WTC11 (cell line): ENCODE measurements at regions not wholly inside any gene's neighbourhood (a gene's known extent, or its start where the extent isn't known, plus 50 kb on each side); places are given as distances from the start of the nearest gene placed in this dataset.

Experiments used
- ATAC-seq: fragments of 200-7000 bp; cut with Tn5 transposase; 2 replicates; pipeline ENCODE4 v1.10.0; 2021; ENCODE audit warnings: mild to moderate bottlenecking, moderate library complexity
- CTCF ChIA-PET: fragments of 300-600 bp; sonication (Branson Sonifier 250); formaldehyde crosslinking; loops from one replicate; lab custom pipeline; 2021; ENCODE audit warnings: antibody characterized with exemption; lab: Charles Lee
- POLR2A ChIA-PET: fragments of 350-600 bp; sonication (Branson Sonifier 250); formaldehyde crosslinking; loops from one replicate; lab custom pipeline; 2021; ENCODE audit warnings: antibody characterized with exemption; lab: Charles Lee
- DNase-seq: peaks from one replicate; pipeline ENCODE4 v3.0.0; 2021; ENCODE audit warnings: low spot score
- H3K27ac Mint-ChIP-seq: 2 replicates; pipeline ENCODE4 v1.8.0; 2021; ENCODE audit warnings: mixed read lengths
- H3K27me3 Mint-ChIP-seq: 2 replicates; pipeline ENCODE4 v1.8.0; 2021; ENCODE audit warnings: low read depth, mild to moderate bottlenecking, moderate library complexity, mixed read lengths
- H3K36me3 Mint-ChIP-seq: 2 replicates; pipeline ENCODE4 v1.8.0; 2021; ENCODE audit warnings: mixed read lengths
- H3K4me1 Mint-ChIP-seq: 2 replicates; pipeline ENCODE4 v1.8.0; 2022; ENCODE audit warnings: mixed read lengths
- H3K4me3 Mint-ChIP-seq: 2 replicates; pipeline ENCODE4 v1.8.0; 2021; ENCODE audit warnings: mild to moderate bottlenecking, moderate library complexity, mixed read lengths
- H3K9me3 Mint-ChIP-seq: 2 replicates; pipeline ENCODE4 v1.8.0; 2021; ENCODE audit warnings: mixed read lengths
- ARID4B ChIP-seq: sonication (generic); formaldehyde crosslinking; IDR thresholded peaks from 2 replicates; pipeline ENCODE4 v1.8.0; 2023; ENCODE audit warnings: missing genetic modification reagents, mild to moderate bottlenecking, borderline replicate concordance
- CREM ChIP-seq: sonication (generic); formaldehyde crosslinking; IDR thresholded peaks from 2 replicates; pipeline ENCODE4 v1.8.1; 2022; ENCODE audit warnings: mild to moderate bottlenecking, missing genetic modification reagents, moderate library complexity
- EMX1 ChIP-seq: fragments of 250-450 bp; sonication (Bioruptor Pico); IDR thresholded peaks from 2 replicates; pipeline ENCODE4 v1.8.0; 2021; ENCODE audit warnings: mild to moderate bottlenecking
- FOXK1 ChIP-seq: sonication (generic); formaldehyde crosslinking; IDR thresholded peaks from 2 replicates; pipeline ENCODE4 v1.8.0; 2022; ENCODE audit warnings: mild to moderate bottlenecking, moderate library complexity, missing genetic modification reagents
- GTF2I ChIP-seq: fragments of 250-450 bp; sonication (Bioruptor Pico); conservative IDR thresholded peaks from 2 replicates; pipeline ENCODE4 v1.4.0; 2021; ENCODE audit warnings: mild to moderate bottlenecking
- HMGXB4 ChIP-seq: sonication (generic); formaldehyde crosslinking; IDR thresholded peaks from 2 replicates; pipeline ENCODE4 v1.8.1; 2023; ENCODE audit warnings: mild to moderate bottlenecking, moderate library complexity, missing genetic modification reagents
- JAZF1 ChIP-seq: fragments of 250-450 bp; sonication (Bioruptor Pico); IDR thresholded peaks from 2 replicates; pipeline ENCODE4 v1.9.0; 2021; ENCODE audit warnings: moderate library complexity, mild to moderate bottlenecking, inconsistent platforms
- JUN ChIP-seq: sonication (generic); formaldehyde crosslinking; IDR thresholded peaks from 2 replicates; pipeline ENCODE4 v1.8.0; 2023; ENCODE audit warnings: mild to moderate bottlenecking, missing genetic modification reagents
- NR3C1 ChIP-seq: sonication (generic); formaldehyde crosslinking; conservative IDR thresholded peaks from 2 replicates; pipeline ENCODE4 v1.8.1; 2023; ENCODE audit warnings: low read depth, mild to moderate bottlenecking, missing genetic modification reagents
- SOX15 ChIP-seq: fragments of 250-450 bp; sonication (Bioruptor Pico); IDR thresholded peaks from 2 replicates; pipeline ENCODE4 v1.9.0; 2021; ENCODE audit warnings: mild to moderate bottlenecking
- ZBTB21 ChIP-seq: sonication (generic); formaldehyde crosslinking; IDR thresholded peaks from 2 replicates; pipeline ENCODE4 v1.8.1; 2023; ENCODE audit warnings: mild to moderate bottlenecking, missing genetic modification reagents, borderline replicate concordance
- ZMAT4 ChIP-seq: fragments of 250-450 bp; sonication (Bioruptor Pico); IDR thresholded peaks from 2 replicates; pipeline ENCODE4 v1.9.0; 2021; ENCODE audit warnings: mild to moderate bottlenecking
- ZNF138 ChIP-seq: sonication (generic); formaldehyde crosslinking; conservative IDR thresholded peaks from 2 replicates; pipeline ENCODE4 v1.8.1; 2022; ENCODE audit warnings: mild to moderate bottlenecking, moderate library complexity, missing genetic modification reagents
- ZNF396 ChIP-seq: fragments of 250-450 bp; sonication (Bioruptor Pico); IDR thresholded peaks from 2 replicates; pipeline ENCODE4 v1.8.0; 2021; ENCODE audit warnings: mild to moderate bottlenecking, moderate library complexity, borderline replicate concordance
- TF ChIP-seq, protein P1 (sequence below): sonication (generic); formaldehyde crosslinking; IDR thresholded peaks from 2 replicates; pipeline ENCODE4 v1.8.0; 2023; ENCODE audit warnings: missing genetic modification reagents
- TF ChIP-seq, protein P2 (sequence below): sonication (generic); formaldehyde crosslinking; conservative IDR thresholded peaks from 2 replicates; pipeline ENCODE4 v1.8.1; 2022; ENCODE audit warnings: mild to moderate bottlenecking, missing genetic modification reagents
- TF ChIP-seq, protein P3 (sequence below): sonication (generic); formaldehyde crosslinking; IDR thresholded peaks from 2 replicates; pipeline ENCODE4 v1.8.1; 2023; ENCODE audit warnings: mild to moderate bottlenecking, missing genetic modification reagents, borderline replicate concordance
- TF ChIP-seq, protein P4 (sequence below): fragments of 250-450 bp; sonication (Bioruptor Pico); IDR thresholded peaks from 2 replicates; pipeline ENCODE4 v1.9.0; 2021; ENCODE audit warnings: mild to moderate bottlenecking

DNA sequence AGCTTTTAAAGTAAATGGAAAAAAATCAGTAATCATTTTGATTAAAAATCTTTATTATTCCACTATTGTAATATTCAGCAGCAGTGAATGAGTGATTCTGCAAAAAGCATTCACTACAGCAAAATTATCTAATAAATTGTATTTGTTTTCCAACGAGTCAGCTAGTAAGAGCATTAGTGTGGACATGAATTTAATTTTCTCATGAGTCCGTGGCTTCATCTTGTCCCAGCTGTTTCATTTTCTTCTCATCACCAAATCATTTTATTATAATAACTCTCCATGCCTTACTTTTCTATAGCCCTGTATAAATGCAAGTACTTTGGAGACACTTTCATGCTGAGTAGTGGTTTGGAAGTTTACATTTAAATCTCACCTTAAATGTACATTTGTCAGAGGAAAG, 66.2 kb downstream of the FANCF start:
- H3K27ac Mint-ChIP-seq: no peak overlapping the region
- H3K36me3 Mint-ChIP-seq: no peaks in the 10 kb centered on the region
- ATAC-seq (no peak), DNase-seq (no peak)
- POLR2A ChIA-PET: no interaction called here
- no peak overlapping the region for H3K4me3 Mint-ChIP-seq
- no peaks in the 10 kb centered on the region for H3K27me3 Mint-ChIP-seq
- CTCF ChIA-PET: interaction anchor here (1.7 kb wide), 1 partner anchor 19 kb away, joined by 3 read pairs; no protein-coding TSS in a partner anchor
- TF ChIP-seq CREM (CRISPR knock-in tag) (no peak), FOXK1 (CRISPR knock-in tag) (no peak), ZNF138 (no peak), NR3C1 (CRISPR knock-in tag) (no peak), JAZF1 (no peak), HMGXB4 (CRISPR knock-in tag) (no peak)
- TF ChIP-seq, protein P1, sequence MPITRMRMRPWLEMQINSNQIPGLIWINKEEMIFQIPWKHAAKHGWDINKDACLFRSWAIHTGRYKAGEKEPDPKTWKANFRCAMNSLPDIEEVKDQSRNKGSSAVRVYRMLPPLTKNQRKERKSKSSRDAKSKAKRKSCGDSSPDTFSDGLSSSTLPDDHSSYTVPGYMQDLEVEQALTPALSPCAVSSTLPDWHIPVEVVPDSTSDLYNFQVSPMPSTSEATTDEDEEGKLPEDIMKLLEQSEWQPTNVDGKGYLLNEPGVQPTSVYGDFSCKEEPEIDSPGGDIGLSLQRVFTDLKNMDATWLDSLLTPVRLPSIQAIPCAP (CRISPR knock-in tag): no peak
- TF ChIP-seq, protein P2, sequence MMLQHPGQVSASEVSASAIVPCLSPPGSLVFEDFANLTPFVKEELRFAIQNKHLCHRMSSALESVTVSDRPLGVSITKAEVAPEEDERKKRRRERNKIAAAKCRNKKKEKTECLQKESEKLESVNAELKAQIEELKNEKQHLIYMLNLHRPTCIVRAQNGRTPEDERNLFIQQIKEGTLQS: no peak
- peaks cover 21% of the 10 kb centered on the region; the same call in 1 of the 2 replicates for H3K9me3 Mint-ChIP-seq
- H3K4me1 Mint-ChIP-seq: no peaks in the 10 kb centered on the region

DNA sequence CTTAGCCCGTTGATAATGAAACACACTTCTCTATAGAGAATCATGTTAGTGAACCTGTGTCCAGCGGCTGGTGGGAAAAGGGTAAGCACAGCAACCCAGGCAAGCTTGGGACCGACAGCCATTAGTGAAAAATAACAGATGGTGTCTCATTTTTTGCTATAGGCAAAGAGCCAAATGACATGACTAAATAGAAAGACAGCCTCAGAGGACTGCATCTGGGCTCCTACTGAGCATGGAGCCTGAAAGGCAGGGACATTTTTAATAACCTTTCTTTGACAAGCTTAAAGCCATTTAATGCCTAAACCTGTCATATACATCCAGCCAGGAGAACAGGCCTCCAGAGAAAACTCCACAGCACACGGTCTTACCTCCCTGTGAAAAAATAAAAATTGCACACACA, 67.0 kb downstream of the FANCF start:
- Mint-ChIP-seq H3K27ac (no peak overlapping the region), H3K4me3 (no peak overlapping the region), H3K9me3 (peaks cover 15% of the 10 kb centered on the region; the same call in 1 of the 2 replicates), H3K36me3 (no peaks in the 10 kb centered on the region), H3K27me3 (no peaks in the 10 kb centered on the region), H3K4me1 (no peaks in the 10 kb centered on the region)
- ATAC-seq (no peak), DNase-seq (no peak)
- POLR2A ChIA-PET: no interaction called here
- no peak for TF ChIP-seq EMX1 (CRISPR knock-in tag)
- CTCF ChIA-PET: interaction anchor here (1.5 to 1.7 kb wide), 2 partner anchors 18 to 30 kb away, joined by 3 read pairs; no protein-coding TSS in a partner anchor

DNA sequence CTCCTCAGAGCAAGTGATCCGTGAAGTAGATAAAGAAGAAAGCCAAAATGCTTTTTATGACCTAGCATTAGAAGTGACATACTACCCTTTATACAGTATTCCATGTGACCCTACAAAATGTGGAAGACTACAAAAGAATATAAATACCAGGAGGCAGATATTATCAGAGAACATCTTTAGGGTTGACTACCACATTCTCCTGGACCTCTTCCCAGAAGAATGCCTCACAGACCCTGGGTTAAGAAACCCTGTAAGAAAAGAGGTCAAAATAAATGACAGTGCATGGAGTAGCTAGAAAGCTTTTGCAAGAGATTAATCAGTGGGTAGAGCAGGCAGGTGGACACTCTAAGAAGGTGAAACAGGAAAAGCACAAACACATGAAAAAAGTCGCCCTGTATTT, 69.2 kb downstream of the FANCF start:
- Mint-ChIP-seq H3K27ac (no peak overlapping the region), H3K27me3 (no peaks in the 10 kb centered on the region), H3K4me3 (no peak overlapping the region), H3K4me1 (no peaks in the 10 kb centered on the region), H3K9me3 (0 out of 2 replicates have a peak, but pooled peaks cover 5% of the 10 kb centered on the region), H3K36me3 (no peaks in the 10 kb centered on the region)
- ChIA-PET CTCF (interaction anchor here (1.3 kb wide), 1 partner anchor 17 kb away, joined by 5 read pairs; no protein-coding TSS in a partner anchor), POLR2A (no interaction called here)
- DNase-seq (no peak), ATAC-seq (no peak)
- TF ChIP-seq ZNF396 (CRISPR knock-in tag) (no peak), ZBTB21 (CRISPR knock-in tag) (no peak), GTF2I (CRISPR knock-in tag) (no peak), ARID4B (CRISPR knock-in tag) (no peak), ZMAT4 (CRISPR knock-in tag) (no peak), JUN (CRISPR knock-in tag) (no peak), SOX15 (no peak)
- TF ChIP-seq, protein P3, sequence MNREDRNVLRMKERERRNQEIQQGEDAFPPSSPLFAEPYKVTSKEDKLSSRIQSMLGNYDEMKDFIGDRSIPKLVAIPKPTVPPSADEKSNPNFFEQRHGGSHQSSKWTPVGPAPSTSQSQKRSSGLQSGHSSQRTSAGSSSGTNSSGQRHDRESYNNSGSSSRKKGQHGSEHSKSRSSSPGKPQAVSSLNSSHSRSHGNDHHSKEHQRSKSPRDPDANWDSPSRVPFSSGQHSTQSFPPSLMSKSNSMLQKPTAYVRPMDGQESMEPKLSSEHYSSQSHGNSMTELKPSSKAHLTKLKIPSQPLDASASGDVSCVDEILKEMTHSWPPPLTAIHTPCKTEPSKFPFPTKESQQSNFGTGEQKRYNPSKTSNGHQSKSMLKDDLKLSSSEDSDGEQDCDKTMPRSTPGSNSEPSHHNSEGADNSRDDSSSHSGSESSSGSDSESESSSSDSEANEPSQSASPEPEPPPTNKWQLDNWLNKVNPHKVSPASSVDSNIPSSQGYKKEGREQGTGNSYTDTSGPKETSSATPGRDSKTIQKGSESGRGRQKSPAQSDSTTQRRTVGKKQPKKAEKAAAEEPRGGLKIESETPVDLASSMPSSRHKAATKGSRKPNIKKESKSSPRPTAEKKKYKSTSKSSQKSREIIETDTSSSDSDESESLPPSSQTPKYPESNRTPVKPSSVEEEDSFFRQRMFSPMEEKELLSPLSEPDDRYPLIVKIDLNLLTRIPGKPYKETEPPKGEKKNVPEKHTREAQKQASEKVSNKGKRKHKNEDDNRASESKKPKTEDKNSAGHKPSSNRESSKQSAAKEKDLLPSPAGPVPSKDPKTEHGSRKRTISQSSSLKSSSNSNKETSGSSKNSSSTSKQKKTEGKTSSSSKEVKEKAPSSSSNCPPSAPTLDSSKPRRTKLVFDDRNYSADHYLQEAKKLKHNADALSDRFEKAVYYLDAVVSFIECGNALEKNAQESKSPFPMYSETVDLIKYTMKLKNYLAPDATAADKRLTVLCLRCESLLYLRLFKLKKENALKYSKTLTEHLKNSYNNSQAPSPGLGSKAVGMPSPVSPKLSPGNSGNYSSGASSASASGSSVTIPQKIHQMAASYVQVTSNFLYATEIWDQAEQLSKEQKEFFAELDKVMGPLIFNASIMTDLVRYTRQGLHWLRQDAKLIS (CRISPR knock-in tag): no peak
- TF ChIP-seq, protein P4, sequence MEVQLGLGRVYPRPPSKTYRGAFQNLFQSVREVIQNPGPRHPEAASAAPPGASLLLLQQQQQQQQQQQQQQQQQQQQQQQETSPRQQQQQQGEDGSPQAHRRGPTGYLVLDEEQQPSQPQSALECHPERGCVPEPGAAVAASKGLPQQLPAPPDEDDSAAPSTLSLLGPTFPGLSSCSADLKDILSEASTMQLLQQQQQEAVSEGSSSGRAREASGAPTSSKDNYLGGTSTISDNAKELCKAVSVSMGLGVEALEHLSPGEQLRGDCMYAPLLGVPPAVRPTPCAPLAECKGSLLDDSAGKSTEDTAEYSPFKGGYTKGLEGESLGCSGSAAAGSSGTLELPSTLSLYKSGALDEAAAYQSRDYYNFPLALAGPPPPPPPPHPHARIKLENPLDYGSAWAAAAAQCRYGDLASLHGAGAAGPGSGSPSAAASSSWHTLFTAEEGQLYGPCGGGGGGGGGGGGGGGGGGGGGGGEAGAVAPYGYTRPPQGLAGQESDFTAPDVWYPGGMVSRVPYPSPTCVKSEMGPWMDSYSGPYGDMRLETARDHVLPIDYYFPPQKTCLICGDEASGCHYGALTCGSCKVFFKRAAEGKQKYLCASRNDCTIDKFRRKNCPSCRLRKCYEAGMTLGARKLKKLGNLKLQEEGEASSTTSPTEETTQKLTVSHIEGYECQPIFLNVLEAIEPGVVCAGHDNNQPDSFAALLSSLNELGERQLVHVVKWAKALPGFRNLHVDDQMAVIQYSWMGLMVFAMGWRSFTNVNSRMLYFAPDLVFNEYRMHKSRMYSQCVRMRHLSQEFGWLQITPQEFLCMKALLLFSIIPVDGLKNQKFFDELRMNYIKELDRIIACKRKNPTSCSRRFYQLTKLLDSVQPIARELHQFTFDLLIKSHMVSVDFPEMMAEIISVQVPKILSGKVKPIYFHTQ (CRISPR knock-in tag): no peak
